Fibroblast of pulmonary artery (primary cell): ENCODE measurements at regions not wholly inside any gene's neighbourhood (a gene's known extent, or its start where the extent isn't known, plus 50 kb on each side); places are given as distances from the start of the nearest gene placed in this dataset.

ENCODE experiments used
- DNase-seq: peaks from one replicate; pipeline ENCODE4 v3.0.0-alpha.2; 2010; ENCODE audit warnings: low read depth
- H3K4me3 ChIP-seq: replicated peaks from 2 replicates; pipeline ENCODE4 v1.5.1; 2011; ENCODE audit warnings: low read depth, mild to moderate bottlenecking, control low read depth, low read length, moderate library complexity
- TF ChIP-seq, protein P1 (sequence below): IDR thresholded peaks from 2 replicates; pipeline ENCODE4 v1.5.1; 2011; ENCODE audit warnings: mild to moderate bottlenecking, control low read depth, low read length, inconsistent platforms; ENCODE audit errors: missing control alignments

GRCh38 chr11:116424615-116425261 lies 348.0 kb downstream of the BUD13 start:
- no peak for DNase-seq
- H3K4me3 ChIP-seq, result no peak overlapping the region
- TF ChIP-seq, protein P1, sequence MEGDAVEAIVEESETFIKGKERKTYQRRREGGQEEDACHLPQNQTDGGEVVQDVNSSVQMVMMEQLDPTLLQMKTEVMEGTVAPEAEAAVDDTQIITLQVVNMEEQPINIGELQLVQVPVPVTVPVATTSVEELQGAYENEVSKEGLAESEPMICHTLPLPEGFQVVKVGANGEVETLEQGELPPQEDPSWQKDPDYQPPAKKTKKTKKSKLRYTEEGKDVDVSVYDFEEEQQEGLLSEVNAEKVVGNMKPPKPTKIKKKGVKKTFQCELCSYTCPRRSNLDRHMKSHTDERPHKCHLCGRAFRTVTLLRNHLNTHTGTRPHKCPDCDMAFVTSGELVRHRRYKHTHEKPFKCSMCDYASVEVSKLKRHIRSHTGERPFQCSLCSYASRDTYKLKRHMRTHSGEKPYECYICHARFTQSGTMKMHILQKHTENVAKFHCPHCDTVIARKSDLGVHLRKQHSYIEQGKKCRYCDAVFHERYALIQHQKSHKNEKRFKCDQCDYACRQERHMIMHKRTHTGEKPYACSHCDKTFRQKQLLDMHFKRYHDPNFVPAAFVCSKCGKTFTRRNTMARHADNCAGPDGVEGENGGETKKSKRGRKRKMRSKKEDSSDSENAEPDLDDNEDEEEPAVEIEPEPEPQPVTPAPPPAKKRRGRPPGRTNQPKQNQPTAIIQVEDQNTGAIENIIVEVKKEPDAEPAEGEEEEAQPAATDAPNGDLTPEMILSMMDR, result no peak

- DNase-seq, result no peak
- H3K4me3 ChIP-seq, result no peak overlapping the region
Measured at GRCh38 chr11:116422956-116423600, 349.7 kb downstream of the BUD13 start.

DNA sequence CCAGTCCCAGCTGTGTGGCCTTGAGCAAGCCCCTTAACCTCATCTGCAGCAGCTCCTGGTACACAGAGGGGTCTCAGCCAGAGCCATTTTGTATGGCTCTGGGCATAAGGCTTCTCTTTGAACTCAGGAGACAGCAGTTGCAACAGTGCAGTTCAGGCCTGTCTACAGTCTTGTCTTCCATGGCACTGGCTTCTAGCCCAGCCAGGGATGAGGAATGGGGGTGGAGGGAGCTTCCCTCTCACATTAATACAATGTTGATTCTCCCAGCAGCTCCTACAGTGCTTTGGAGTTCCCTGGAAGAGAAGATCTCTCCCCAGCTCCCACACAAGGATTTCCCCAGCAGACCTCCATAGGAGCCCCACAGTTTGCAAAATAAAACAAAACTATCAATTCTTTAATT lies 350.2 kb downstream of the BUD13 start:
- DNase-seq, result no peak
- H3K4me3 ChIP-seq, result no peak overlapping the region
- TF ChIP-seq, protein P1, result no peak

More at GRCh38 chr11:116422956-116423600, 349.7 kb downstream of the BUD13 start:
- TF ChIP-seq, protein P1, result no peak

GRCh38 chr11:116421529-116422185 lies 351.1 kb downstream of the BUD13 start:
- TF ChIP-seq, protein P1, result no peak
- no peak overlapping the region for H3K4me3 ChIP-seq
- DNase-seq, result no peak

- no peak for DNase-seq
- no peak overlapping the region for H3K4me3 ChIP-seq
- TF ChIP-seq, protein P1, result no peak
Measured at GRCh38 chr11:116420770-116421528, 351.8 kb downstream of the BUD13 start.

GRCh38 chr11:116420030-116420429 lies 352.8 kb downstream of the BUD13 start:
- DNase-seq, result no peak
- H3K4me3 ChIP-seq, result no peak overlapping the region
- TF ChIP-seq, protein P1, result no peak
